ENCODE measurements at regions not wholly inside any gene's neighbourhood (a gene's known extent, or its start where the extent isn't known, plus 50 kb on each side); places are given as distances from the start of the nearest gene placed in this dataset.

DNA sequence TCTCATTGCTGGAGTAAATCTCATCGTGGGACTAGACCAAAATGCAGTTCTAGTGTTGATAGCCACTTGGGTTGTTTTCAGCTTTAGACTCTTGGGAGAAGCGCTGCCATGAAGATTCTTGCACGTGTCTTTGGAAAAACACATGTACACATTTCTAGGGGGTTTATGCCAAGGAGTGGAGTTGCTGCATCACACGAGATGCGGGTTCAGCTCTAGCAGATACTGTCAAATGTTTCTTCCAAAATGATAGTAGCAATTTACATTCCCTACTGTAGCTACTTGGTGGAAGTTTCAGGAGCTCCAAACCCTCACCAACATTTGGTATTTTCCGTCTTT lies 52.3 kb upstream of the CPLX2 start:
- TF ChIP-seq, protein P1, sequence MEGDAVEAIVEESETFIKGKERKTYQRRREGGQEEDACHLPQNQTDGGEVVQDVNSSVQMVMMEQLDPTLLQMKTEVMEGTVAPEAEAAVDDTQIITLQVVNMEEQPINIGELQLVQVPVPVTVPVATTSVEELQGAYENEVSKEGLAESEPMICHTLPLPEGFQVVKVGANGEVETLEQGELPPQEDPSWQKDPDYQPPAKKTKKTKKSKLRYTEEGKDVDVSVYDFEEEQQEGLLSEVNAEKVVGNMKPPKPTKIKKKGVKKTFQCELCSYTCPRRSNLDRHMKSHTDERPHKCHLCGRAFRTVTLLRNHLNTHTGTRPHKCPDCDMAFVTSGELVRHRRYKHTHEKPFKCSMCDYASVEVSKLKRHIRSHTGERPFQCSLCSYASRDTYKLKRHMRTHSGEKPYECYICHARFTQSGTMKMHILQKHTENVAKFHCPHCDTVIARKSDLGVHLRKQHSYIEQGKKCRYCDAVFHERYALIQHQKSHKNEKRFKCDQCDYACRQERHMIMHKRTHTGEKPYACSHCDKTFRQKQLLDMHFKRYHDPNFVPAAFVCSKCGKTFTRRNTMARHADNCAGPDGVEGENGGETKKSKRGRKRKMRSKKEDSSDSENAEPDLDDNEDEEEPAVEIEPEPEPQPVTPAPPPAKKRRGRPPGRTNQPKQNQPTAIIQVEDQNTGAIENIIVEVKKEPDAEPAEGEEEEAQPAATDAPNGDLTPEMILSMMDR (IDR thresholded peaks at IDR 0.05) = no peak
- no peak for TF ChIP-seq POLR2AphosphoS5 (IDR thresholded peaks at IDR 0.05)
